ENCODE measurements at regions not wholly inside any gene's neighbourhood (a gene's known extent, or its start where the extent isn't known, plus 50 kb on each side); places are given as distances from the start of the nearest gene placed in this dataset.
"Not testable (repeated sequence)": the region's sequence is repeated elsewhere in the genome, so short reads cannot be mapped to it uniquely, and the experiment has no call there.

GRCh38 chr9:17882688-17883594 is 304.1 kb downstream of the SH3GL2 start:
- ATAC-seq (no peak), FAIRE-seq (no peak), DNase-seq (ENCODE audit: low read depth in 1 of 2, low spot score in 1 of 2) (no peak)
- Histone ChIP-seq H3K4me2 (no peak overlapping the region), H3K27ac (no peak overlapping the region), H3K9me3 (no peaks in the 10 kb centered on the region), H3K4me3 (no peak overlapping the region), H3K4me1 (no peaks in the 10 kb centered on the region)
- ChIA-PET POLR2A (no interaction called here), CTCF (no interaction called here)
- TF ChIP-seq PHF8 (IDR thresholded peaks at IDR 0.05; ENCODE audit: borderline replicate concordance, low read depth) (no peak), HOXB5 (CRISPR knock-in tag; IDR thresholded peaks at IDR 0.05) (no peak), ATOH8 (CRISPR knock-in tag; IDR thresholded peaks at IDR 0.05; ENCODE audit: low read depth) (no peak), HDAC2 (IDR thresholded peaks at IDR 0.05) (no peak), RCOR1 (IDR thresholded peaks at IDR 0.05; ENCODE audit: low read depth, low read length) (no peak)
- TF ChIP-seq, protein P1, sequence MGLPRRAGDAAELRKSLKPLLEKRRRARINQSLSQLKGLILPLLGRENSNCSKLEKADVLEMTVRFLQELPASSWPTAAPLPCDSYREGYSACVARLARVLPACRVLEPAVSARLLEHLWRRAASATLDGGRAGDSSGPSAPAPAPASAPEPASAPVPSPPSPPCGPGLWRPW (IDR thresholded peaks at IDR 0.05), result no peak
- TF ChIP-seq, protein P2, sequence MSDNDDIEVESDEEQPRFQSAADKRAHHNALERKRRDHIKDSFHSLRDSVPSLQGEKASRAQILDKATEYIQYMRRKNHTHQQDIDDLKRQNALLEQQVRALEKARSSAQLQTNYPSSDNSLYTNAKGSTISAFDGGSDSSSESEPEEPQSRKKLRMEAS (IDR thresholded peaks at IDR 0.05), result no peak
- 7% methylated on average over 2 of the region's 2 CpGs for WGBS (ENCODE audit: missing lambda C conversion rate)

- TF ChIP-seq RFX5 (IDR thresholded peaks at IDR 0.05), result no peak
- TF ChIP-seq RAD21 (conservative IDR thresholded peaks at IDR 0.05 in 1 of 2, IDR thresholded peaks at IDR 0.05 in 1 of 2), result no peak
- no peak for TF ChIP-seq HEYL (CRISPR knock-in tag; IDR thresholded peaks at IDR 0.05)
- TF ChIP-seq BHLHE40 (IDR thresholded peaks at IDR 0.05; ENCODE audit: low read depth, low read length), result no peak
- Histone ChIP-seq H3K4me1 (no peaks in the 10 kb centered on the region), H3K4me2 (no peak overlapping the region), H3K27ac (no peak overlapping the region), H3K9me3 (no peaks in the 10 kb centered on the region), H3K4me3 (no peak overlapping the region)
- POLR2A ChIA-PET, result no interaction called here
- DNase-seq (ENCODE audit: low read depth in 1 of 2, low spot score in 1 of 2) (no peak), ATAC-seq (no peak), FAIRE-seq (no peak)
- WGBS (ENCODE audit: missing lambda C conversion rate), result 13% methylated on average over 4 of the region's 4 CpGs
- CTCF ChIA-PET, result interaction anchor here (0.7 to 0.8 kb wide), 2 partner anchors 17 to 85 kb away, joined by 3 read pairs; no protein-coding TSS in a partner anchor
Observed at GRCh38 chr9:17888066-17888465, 309.2 kb downstream of the SH3GL2 start.

DNA sequence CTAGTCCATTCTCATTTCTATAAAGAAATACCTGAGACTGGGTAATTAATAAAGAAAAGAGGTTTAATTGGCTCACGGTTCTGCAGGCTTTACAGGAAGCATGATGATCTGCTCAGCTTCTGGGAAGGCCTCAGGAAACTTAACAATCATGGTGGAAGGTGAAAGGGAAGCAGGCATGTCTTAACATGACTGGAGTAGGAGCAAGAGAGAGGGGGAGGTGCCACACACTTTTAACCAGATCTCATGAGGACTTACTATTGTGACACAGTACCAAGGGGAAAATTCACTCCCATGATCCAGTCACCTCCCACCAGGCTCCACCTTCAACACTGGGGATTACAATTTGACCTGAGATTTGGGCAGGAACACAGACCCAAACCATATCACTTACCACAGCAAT is 310.1 kb downstream of the SH3GL2 start:
- H3K4me1 ChIP-seq; H3K27ac ChIP-seq; FAIRE-seq; H3K4me2 ChIP-seq; ATAC-seq; DNase-seq (ENCODE audit: low read depth in 1 of 2, low spot score in 1 of 2); H3K4me3 ChIP-seq; H3K9me3 ChIP-seq; POLR2A ChIA-PET: not testable (repeated sequence)
- CTCF ChIA-PET, result interaction anchor here (0.8 to 1.0 kb wide), 2 partner anchors 86 to 96 kb away, joined by 3 to 4 read pairs; no protein-coding TSS in a partner anchor
- WGBS (ENCODE audit: missing lambda C conversion rate), result 8% methylated on average over 1 of the region's 1 CpG

GRCh38 chr9:17894501-17895160 is 315.8 kb downstream of the SH3GL2 start:
- H3K4me1 ChIP-seq, result no peaks in the 10 kb centered on the region
- ATAC-seq, result no peak

More at GRCh38 chr9:17894501-17895160, 315.8 kb downstream of the SH3GL2 start:
- WGBS (ENCODE audit: missing lambda C conversion rate), result 9% methylated on average over 4 of the region's 4 CpGs
- FAIRE-seq (no peak), DNase-seq (ENCODE audit: low read depth in 1 of 2, low spot score in 1 of 2) (no peak)
- Histone ChIP-seq H3K4me2 (no peak overlapping the region), H3K9me3 (no peaks in the 10 kb centered on the region), H3K27ac (no peak overlapping the region), H3K4me3 (no peak overlapping the region)
- CTCF ChIA-PET, result no interaction called here
- TF ChIP-seq POLR2A (IDR thresholded peaks at IDR 0.05; ENCODE audit: low read length) (no peak), HOXB13 (CRISPR knock-in tag; IDR thresholded peaks at IDR 0.05; ENCODE audit: low read depth) (no peak), MYC (IDR thresholded peaks at IDR 0.05; ENCODE audit: borderline replicate concordance, low read length) (no peak), CBX8 (IDR thresholded peaks at IDR 0.05) (no peak), RAD21 (conservative IDR thresholded peaks at IDR 0.05 in 1 of 2, IDR thresholded peaks at IDR 0.05 in 1 of 2) (no peak), RCOR1 (IDR thresholded peaks at IDR 0.05; ENCODE audit: low read depth, low read length) (no peak), FOSB (CRISPR knock-in tag; IDR thresholded peaks at IDR 0.05) (no peak), FOXS1 (CRISPR knock-in tag; IDR thresholded peaks at IDR 0.05) (no peak), RNF2 (IDR thresholded peaks at IDR 0.05; ENCODE audit: borderline replicate concordance, low read depth) (no peak), EHF (CRISPR knock-in tag; IDR thresholded peaks at IDR 0.05) (no peak), GATA3 (IDR thresholded peaks at IDR 0.05; ENCODE audit: borderline replicate concordance) (no peak), MAFK (IDR thresholded peaks at IDR 0.05; ENCODE audit: partially characterized antibody) (no peak), E2F6 (IDR thresholded peaks at IDR 0.05; ENCODE audit: borderline replicate concordance, low read depth) (no peak), ZNF302 (CRISPR knock-in tag; IDR thresholded peaks at IDR 0.05) (no peak)
- TF ChIP-seq, protein P2 (IDR thresholded peaks at IDR 0.05), result no peak
- TF ChIP-seq, protein P3, sequence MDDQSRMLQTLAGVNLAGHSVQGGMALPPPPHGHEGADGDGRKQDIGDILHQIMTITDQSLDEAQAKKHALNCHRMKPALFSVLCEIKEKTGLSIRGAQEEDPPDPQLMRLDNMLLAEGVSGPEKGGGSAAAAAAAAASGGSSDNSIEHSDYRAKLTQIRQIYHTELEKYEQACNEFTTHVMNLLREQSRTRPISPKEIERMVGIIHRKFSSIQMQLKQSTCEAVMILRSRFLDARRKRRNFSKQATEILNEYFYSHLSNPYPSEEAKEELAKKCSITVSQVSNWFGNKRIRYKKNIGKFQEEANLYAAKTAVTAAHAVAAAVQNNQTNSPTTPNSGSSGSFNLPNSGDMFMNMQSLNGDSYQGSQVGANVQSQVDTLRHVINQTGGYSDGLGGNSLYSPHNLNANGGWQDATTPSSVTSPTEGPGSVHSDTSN (IDR thresholded peaks at IDR 0.05), result no peak
- POLR2A ChIA-PET, result no interaction called here

Data from A549 (cell line).